ENCODE measurements at regions not wholly inside any gene's neighbourhood (a gene's known extent, or its start where the extent isn't known, plus 50 kb on each side); places are given as distances from the start of the nearest gene placed in this dataset.

GRCh38 chr10:4131407-4132215 is 346.6 kb upstream of the KLF6 start:
- ATAC-seq (ENCODE audit: insufficient number of reproducible peaks, low FRiP score, low read depth) (peak; percentile 93), DNase-seq (ENCODE audit: low spot score) (no peak)
- peak overlapping the region; percentile 43 for H3K4me3 ChIP-seq
- TF ChIP-seq CTCF (IDR thresholded peaks at IDR 0.05): no peak
- no peaks in the 10 kb centered on the region for H3K9me3 ChIP-seq
- no peaks in the 10 kb centered on the region for H3K36me3 ChIP-seq
- H3K4me1 ChIP-seq (ENCODE audit: control insufficient read depth in 1 of 2, low read depth in 2 of 2): peaks cover 14 to 34% of the 10 kb centered on the region in 2 donors
- H3K27me3 ChIP-seq (replicated peaks; ENCODE audit: insufficient read depth): no peaks in the 10 kb centered on the region
- peak overlapping the region; percentile 50 to 57 for H3K27ac ChIP-seq

GRCh38 chr10:4130685-4131084 is 345.7 kb upstream of the KLF6 start:
- no peak for ATAC-seq (ENCODE audit: insufficient number of reproducible peaks, low FRiP score, low read depth)
- Histone ChIP-seq H3K4me3 (no peak overlapping the region), H3K27ac (peak overlapping the region; percentile 20 to 50), H3K4me1 (ENCODE audit: control insufficient read depth in 1 of 2, low read depth in 2 of 2) (peaks cover 14 to 34% of the 10 kb centered on the region in 2 donors), H3K9me3 (no peaks in the 10 kb centered on the region), H3K36me3 (no peaks in the 10 kb centered on the region), H3K27me3 (replicated peaks; ENCODE audit: insufficient read depth) (no peaks in the 10 kb centered on the region)
- DNase-seq (ENCODE audit: low spot score): no peak
- no peak for TF ChIP-seq CTCF (IDR thresholded peaks at IDR 0.05)

- TF ChIP-seq CTCF (IDR thresholded peaks at IDR 0.05): no peak
- Histone ChIP-seq H3K27ac (peak overlapping the region; percentile 22 to 50), H3K36me3 (no peaks in the 10 kb centered on the region), H3K9me3 (no peaks in the 10 kb centered on the region), H3K4me3 (no peak overlapping the region), H3K27me3 (replicated peaks; ENCODE audit: insufficient read depth) (no peaks in the 10 kb centered on the region), H3K4me1 (ENCODE audit: control insufficient read depth in 1 of 2, low read depth in 2 of 2) (peaks cover 14 to 34% of the 10 kb centered on the region in 2 donors)
- DNase-seq (ENCODE audit: low spot score) (no peak), ATAC-seq (ENCODE audit: insufficient number of reproducible peaks, low FRiP score, low read depth) (no peak)
Measured at GRCh38 chr10:4129866-4130477, 345.0 kb upstream of the KLF6 start.

- no peaks in the 10 kb centered on the region for H3K9me3 ChIP-seq
- ATAC-seq (ENCODE audit: insufficient number of reproducible peaks, low FRiP score, low read depth) (no peak), DNase-seq (ENCODE audit: low spot score) (no peak)
- H3K36me3 ChIP-seq: no peaks in the 10 kb centered on the region
- TF ChIP-seq CTCF (IDR thresholded peaks at IDR 0.05): no peak
- no peak overlapping the region for H3K4me3 ChIP-seq
- no peak overlapping the region for H3K27ac ChIP-seq
- peaks cover 14 to 33% of the 10 kb centered on the region in 2 donors for H3K4me1 ChIP-seq (ENCODE audit: control insufficient read depth in 1 of 2, low read depth in 2 of 2)
- H3K27me3 ChIP-seq (replicated peaks; ENCODE audit: insufficient read depth): no peaks in the 10 kb centered on the region
Measured at GRCh38 chr10:4127518-4128315, 342.7 kb upstream of the KLF6 start.

GRCh38 chr10:4125776-4126175 is 340.8 kb upstream of the KLF6 start:
- no peaks in the 10 kb centered on the region for H3K36me3 ChIP-seq
- DNase-seq (ENCODE audit: low spot score) (no peak), ATAC-seq (ENCODE audit: insufficient number of reproducible peaks, low FRiP score, low read depth) (no peak)
- H3K27ac ChIP-seq: no peak overlapping the region
- no peaks in the 10 kb centered on the region for H3K9me3 ChIP-seq
- TF ChIP-seq CTCF (IDR thresholded peaks at IDR 0.05): no peak
- H3K4me3 ChIP-seq: no peak overlapping the region
- H3K4me1 ChIP-seq (ENCODE audit: control insufficient read depth in 1 of 2, low read depth in 2 of 2): peaks cover 4 to 16% of the 10 kb centered on the region in 2 donors
- no peaks in the 10 kb centered on the region for H3K27me3 ChIP-seq (replicated peaks; ENCODE audit: insufficient read depth)
